ENCODE measurements at regions not wholly inside any gene's neighbourhood (a gene's known extent, or its start where the extent isn't known, plus 50 kb on each side); places are given as distances from the start of the nearest gene placed in this dataset.

- DNase-seq (ENCODE audit: low read depth in 1 of 2, low spot score in 1 of 2) = no peak
Measured at GRCh38 chr22:27424319-27424718, 377.2 kb downstream of the MN1 start.

GRCh38 chr22:27429476-27429875 lies 372.1 kb downstream of the MN1 start:
- no peak for DNase-seq (ENCODE audit: low read depth in 1 of 2, low spot score in 1 of 2)

- DNase-seq (ENCODE audit: low read depth in 1 of 2, low spot score in 1 of 2) = no peak
Measured at GRCh38 chr22:27431081-27431480, 370.5 kb downstream of the MN1 start.

GRCh38 chr22:27431896-27432295 lies 369.7 kb downstream of the MN1 start:
- DNase-seq (ENCODE audit: low read depth in 1 of 2, low spot score in 1 of 2) = no peak

GRCh38 chr22:27433099-27433498 lies 368.5 kb downstream of the MN1 start:
- no peak for DNase-seq (ENCODE audit: low read depth in 1 of 2, low spot score in 1 of 2)

- no peak for DNase-seq (ENCODE audit: low read depth in 1 of 2, low spot score in 1 of 2)
Measured at GRCh38 chr22:27433585-27434190, 367.9 kb downstream of the MN1 start.

GRCh38 chr22:27434898-27435297 lies 366.7 kb downstream of the MN1 start:
- DNase-seq (ENCODE audit: low read depth in 1 of 2, low spot score in 1 of 2) = no peak

- no peak for DNase-seq (ENCODE audit: low read depth in 1 of 2, low spot score in 1 of 2)
Measured at GRCh38 chr22:27435844-27436576, 365.5 kb downstream of the MN1 start.

GRCh38 chr22:27436591-27436990 lies 365.0 kb downstream of the MN1 start:
- DNase-seq (ENCODE audit: low read depth in 1 of 2, low spot score in 1 of 2) = no peak

- no peak for DNase-seq (ENCODE audit: low read depth in 1 of 2, low spot score in 1 of 2)
Measured at GRCh38 chr22:27437570-27437969, 364.0 kb downstream of the MN1 start.

- no peak for DNase-seq (ENCODE audit: low read depth in 1 of 2, low spot score in 1 of 2)
Measured at GRCh38 chr22:27438271-27438980, 363.1 kb downstream of the MN1 start.

- no peak for DNase-seq (ENCODE audit: low read depth in 1 of 2, low spot score in 1 of 2)
Measured at GRCh38 chr22:27439131-27439530, 362.4 kb downstream of the MN1 start.

GRCh38 chr22:27440304-27440865 lies 361.2 kb downstream of the MN1 start:
- DNase-seq (ENCODE audit: low read depth in 1 of 2, low spot score in 1 of 2) = no peak

- DNase-seq (ENCODE audit: low read depth in 1 of 2, low spot score in 1 of 2) = no peak
Measured at GRCh38 chr22:27441706-27442475, 359.7 kb downstream of the MN1 start.

- no peak for DNase-seq (ENCODE audit: low read depth in 1 of 2, low spot score in 1 of 2)
Measured at GRCh38 chr22:27443306-27443705, 358.2 kb downstream of the MN1 start.

GRCh38 chr22:27445881-27446280 lies 355.7 kb downstream of the MN1 start:
- no peak for DNase-seq (ENCODE audit: low read depth in 1 of 2, low spot score in 1 of 2)

GRCh38 chr22:27447289-27447688 lies 354.3 kb downstream of the MN1 start:
- DNase-seq (ENCODE audit: low read depth in 1 of 2, low spot score in 1 of 2) = no peak

GRCh38 chr22:27450448-27450847 lies 351.1 kb downstream of the MN1 start:
- DNase-seq (ENCODE audit: low read depth in 1 of 2, low spot score in 1 of 2) = no peak

GRCh38 chr22:27452245-27452644 lies 349.3 kb downstream of the MN1 start:
- no peak for DNase-seq (ENCODE audit: low read depth in 1 of 2, low spot score in 1 of 2)

- DNase-seq (ENCODE audit: low read depth in 1 of 2, low spot score in 1 of 2) = no peak
Measured at GRCh38 chr22:27452922-27453321, 348.6 kb downstream of the MN1 start.

GRCh38 chr22:27453725-27454124 lies 347.8 kb downstream of the MN1 start:
- no peak for DNase-seq (ENCODE audit: low read depth in 1 of 2, low spot score in 1 of 2)

Data from stimulated activated CD4-positive, alpha-beta T cell treated with anti-CD3 and anti-CD28 coated beads, Interleukin-15, amount 100 ng/mL, for 1 hour (primary cell).